ENCODE measurements at regions not wholly inside any gene's neighbourhood (a gene's known extent, or its start where the extent isn't known, plus 50 kb on each side); places are given as distances from the start of the nearest gene placed in this dataset.

- no peak overlapping the region for H3K4me3 Mint-ChIP-seq (ENCODE audit: unreplicated experiment)
- H3K27me3 Mint-ChIP-seq (ENCODE audit: low read depth) = peaks cover 5% of the 10 kb centered on the region
- H3K9me3 Mint-ChIP-seq (ENCODE audit: low read depth) = peaks cover 10% of the 10 kb centered on the region
- DNase-seq (ENCODE audit: low spot score) = no peak
- TF ChIP-seq CTCF (IDR thresholded peaks at IDR 0.05) = no peak
- H3K4me1 Mint-ChIP-seq (ENCODE audit: low read depth) = peaks cover 20% of the 10 kb centered on the region
- H3K27ac Mint-ChIP-seq (ENCODE audit: unreplicated experiment) = no peak overlapping the region
- peaks cover 2% of the 10 kb centered on the region for H3K36me3 Mint-ChIP-seq (ENCODE audit: low read depth)
These were observed 127.8 kb downstream of the INHBB start for GRCh38 chr2:120473522-120474271.

GRCh38 chr2:120474486-120474885 lies 128.6 kb downstream of the INHBB start:
- TF ChIP-seq CTCF (IDR thresholded peaks at IDR 0.05) = no peak
- H3K4me1 Mint-ChIP-seq (ENCODE audit: low read depth) = peaks cover 17% of the 10 kb centered on the region
- H3K4me3 Mint-ChIP-seq (ENCODE audit: unreplicated experiment) = no peak overlapping the region
- DNase-seq (ENCODE audit: low spot score) = no peak
- H3K27me3 Mint-ChIP-seq (ENCODE audit: low read depth) = peaks cover 5% of the 10 kb centered on the region
- peaks cover 10% of the 10 kb centered on the region for H3K9me3 Mint-ChIP-seq (ENCODE audit: low read depth)
- H3K36me3 Mint-ChIP-seq (ENCODE audit: low read depth) = peaks cover 2% of the 10 kb centered on the region
- no peak overlapping the region for H3K27ac Mint-ChIP-seq (ENCODE audit: unreplicated experiment)

GRCh38 chr2:120476141-120476540 lies 130.2 kb downstream of the INHBB start:
- Mint-ChIP-seq H3K36me3 (ENCODE audit: low read depth) (peaks cover 4% of the 10 kb centered on the region), H3K27ac (ENCODE audit: unreplicated experiment) (no peak overlapping the region), H3K4me3 (ENCODE audit: unreplicated experiment) (no peak overlapping the region), H3K9me3 (ENCODE audit: low read depth) (peaks cover 10% of the 10 kb centered on the region), H3K4me1 (ENCODE audit: low read depth) (peaks cover under 1% of the 10 kb centered on the region), H3K27me3 (ENCODE audit: low read depth) (peaks cover 14% of the 10 kb centered on the region)
- DNase-seq (ENCODE audit: low spot score) = no peak
- TF ChIP-seq CTCF (IDR thresholded peaks at IDR 0.05) = no peak

GRCh38 chr2:120477198-120477597 lies 131.3 kb downstream of the INHBB start:
- Mint-ChIP-seq H3K27ac (ENCODE audit: unreplicated experiment) (no peak overlapping the region), H3K27me3 (ENCODE audit: low read depth) (peaks cover 14% of the 10 kb centered on the region)

More at GRCh38 chr2:120477198-120477597, 131.3 kb downstream of the INHBB start:
- H3K4me3 Mint-ChIP-seq (ENCODE audit: unreplicated experiment) = no peak overlapping the region
- TF ChIP-seq CTCF (IDR thresholded peaks at IDR 0.05) = no peak
- no peak for DNase-seq (ENCODE audit: low spot score)
- peaks cover 5% of the 10 kb centered on the region for H3K9me3 Mint-ChIP-seq (ENCODE audit: low read depth)
- no peaks in the 10 kb centered on the region for H3K4me1 Mint-ChIP-seq (ENCODE audit: low read depth)
- peaks cover 2% of the 10 kb centered on the region for H3K36me3 Mint-ChIP-seq (ENCODE audit: low read depth)
